SH-SY5Y (cell line): ENCODE measurements at regions not wholly inside any gene's neighbourhood (a gene's known extent, or its start where the extent isn't known, plus 50 kb on each side); places are given as distances from the start of the nearest gene placed in this dataset.

Source experiments
- GATA2 ChIP-seq: IDR thresholded peaks from 2 replicates; pipeline ENCODE4 v1.6.1; 2011; ENCODE audit warnings: mild to moderate bottlenecking, low read depth, low read length
- GATA3 ChIP-seq: IDR thresholded peaks from 2 replicates; pipeline ENCODE4 v1.6.1; 2011; ENCODE audit warnings: low read depth, mild to moderate bottlenecking, low read length, moderate library complexity

GRCh38 chr1:224513383-224513782 is 78.8 kb upstream of the WDR26 start:
- TF ChIP-seq GATA3 (no peak), GATA2 (no peak)

- no peak for TF ChIP-seq GATA3
Observed at GRCh38 chr1:224513787-224514209, 79.2 kb upstream of the WDR26 start.

GRCh38 chr1:224517171-224517570 is 82.6 kb upstream of the WDR26 start:
- TF ChIP-seq GATA3 (no peak), GATA2 (no peak)

- no peak for TF ChIP-seq GATA3
- no peak for TF ChIP-seq GATA2
Observed at GRCh38 chr1:224518528-224518927, 83.9 kb upstream of the WDR26 start.

- TF ChIP-seq GATA2, result no peak
- no peak for TF ChIP-seq GATA3
Observed at GRCh38 chr1:224519874-224520273, 85.3 kb upstream of the WDR26 start.

GRCh38 chr1:224520808-224521207 is 86.2 kb upstream of the WDR26 start:
- TF ChIP-seq GATA2 (no peak), GATA3 (no peak)

- no peak for TF ChIP-seq GATA3
Observed at GRCh38 chr1:224521904-224522734, 87.5 kb upstream of the WDR26 start.

- no peak for TF ChIP-seq GATA2
Observed at GRCh38 chr1:224523676-224524075, 89.1 kb upstream of the WDR26 start.

- TF ChIP-seq GATA2 (no peak), GATA3 (no peak)
Observed at GRCh38 chr1:224524679-224525078, 90.1 kb upstream of the WDR26 start.

- no peak for TF ChIP-seq GATA2
- no peak for TF ChIP-seq GATA3
Observed at GRCh38 chr1:224525411-224526040, 90.6 kb upstream of the CNIH3 start.

- TF ChIP-seq GATA3, result no peak
Observed at GRCh38 chr1:224526771-224527170, 89.3 kb upstream of the CNIH3 start.

GRCh38 chr1:224528900-224529299 is 87.2 kb upstream of the CNIH3 start:
- TF ChIP-seq GATA3 (no peak), GATA2 (no peak)

- TF ChIP-seq GATA3, result no peak
- no peak for TF ChIP-seq GATA2
Observed at GRCh38 chr1:224529844-224530243, 86.3 kb upstream of the CNIH3 start.

GRCh38 chr1:224533517-224533916 is 82.6 kb upstream of the CNIH3 start:
- TF ChIP-seq GATA2, result no peak
- no peak for TF ChIP-seq GATA3

- TF ChIP-seq GATA3 (no peak), GATA2 (no peak)
Observed at GRCh38 chr1:224534731-224535130, 81.4 kb upstream of the CNIH3 start.

GRCh38 chr1:224535641-224536040 is 80.5 kb upstream of the CNIH3 start:
- TF ChIP-seq GATA2 (no peak), GATA3 (no peak)

- TF ChIP-seq GATA3, result no peak
- no peak for TF ChIP-seq GATA2
Observed at GRCh38 chr1:224539971-224540370, 76.1 kb upstream of the CNIH3 start.
